Spleen (tissue), 7 donors: ENCODE measurements at regions not wholly inside any gene's neighbourhood (a gene's known extent, or its start where the extent isn't known, plus 50 kb on each side); places are given as distances from the start of the nearest gene placed in this dataset.
"Not testable (repeated sequence)": the region's sequence is repeated elsewhere in the genome, so short reads cannot be mapped to it uniquely, and the experiment has no call there.

Experiments
- CTCF ChIP-seq, 11 experiments: fragments of 200-600 bp in 7 of 11; fragments of 450-650 bp in 4 of 11; sonication (generic) in 4 of 11; IDR thresholded peaks in 8 of 11; conservative IDR thresholded peaks in 3 of 11; 1 replicate in 7 of 11; 2 replicates in 4 of 11; pipeline versions ENCODE4 v1.4.0 to v1.8.0; 2016 to 2021; ENCODE audit warnings: antibody characterized with exemption in 11 of 11, inconsistent platforms in 4 of 11, mild to moderate bottlenecking in 1 of 11
- POLR2A ChIP-seq, 3 donors: fragments of 450-650 bp; IDR thresholded peaks; one replicate each; pipeline ENCODE4 v1.5.1; 2017; ENCODE audit warnings: antibody characterized with exemption in 3 of 3, mild to moderate bottlenecking in 1 of 3
- donor health status: DM: no; HTN: no; CAD: no; lungs with moderate emphysema.
- donor health status: DM: no; HTN: no; CAD: no.
- donor health status: DM: no; HTN: no; CAD: no.

- TF ChIP-seq CTCF (IDR thresholded peaks at IDR 0.05 in 8 of 11, conservative IDR thresholded peaks at IDR 0.05 in 3 of 11); POLR2A (IDR thresholded peaks at IDR 0.05): not testable (repeated sequence)
These were observed 50.7 kb upstream of the GBE1 start for GRCh38 chr3:81812098-81812497.
